OCI-LY1 (cell line): ENCODE measurements at regions not wholly inside any gene's neighbourhood (a gene's known extent, or its start where the extent isn't known, plus 50 kb on each side); places are given as distances from the start of the nearest gene placed in this dataset.

Experiments used
- H2AFZ ChIP-seq: fragments of 200-600 bp; sonication (generic), shearing (Covaris generic); 2 replicates; pipeline ENCODE4 v1.6.0; 2014; ENCODE audit warnings: antibody characterized with exemption, mild to moderate bottlenecking, low read length
- H3F3A ChIP-seq: fragments of 200-600 bp; sonication (generic), shearing (Covaris generic); 2 replicates; pipeline ENCODE4 v1.6.0; 2014; ENCODE audit warnings: mild to moderate bottlenecking, antibody characterized with exemption, low read length, moderate library complexity; ENCODE audit not compliant: insufficient read depth
- H3K27ac ChIP-seq: fragments of 200-600 bp; sonication (generic); 2 replicates; pipeline ENCODE4 v1.5.1; 2014; ENCODE audit warnings: low read length, mixed run types, mild to moderate bottlenecking, low read depth; ENCODE audit not compliant: poor library complexity, severe bottlenecking
- H3K27me3 ChIP-seq: fragments of 200-600 bp; sonication (generic); 2 replicates; pipeline ENCODE4 v1.6.0; 2014; ENCODE audit warnings: antibody characterized with exemption, mild to moderate bottlenecking, low read length, moderate library complexity; ENCODE audit not compliant: insufficient read depth
- H3K36me3 ChIP-seq: fragments of 200-600 bp; sonication (generic); 2 replicates; pipeline ENCODE4 v1.6.1; 2014; ENCODE audit warnings: mild to moderate bottlenecking, antibody characterized with exemption, low read length, moderate library complexity, mixed read lengths; ENCODE audit not compliant: insufficient read depth
- H3K4me1 ChIP-seq: fragments of 200-600 bp; sonication (generic); 2 replicates; pipeline ENCODE4 v1.5.1; 2014; ENCODE audit warnings: mild to moderate bottlenecking, low read length, moderate library complexity; ENCODE audit not compliant: insufficient read depth, severe bottlenecking
- H3K4me2 ChIP-seq: fragments of 200-600 bp; sonication (generic), shearing (Covaris generic); 2 replicates; pipeline ENCODE4 v1.6.1; 2014; ENCODE audit warnings: low read length
- H3K4me3 ChIP-seq: fragments of 200-600 bp; sonication (generic); 2 replicates; pipeline ENCODE4 v1.5.1; 2014; ENCODE audit warnings: low read length, low read depth, mild to moderate bottlenecking, mixed read lengths; ENCODE audit not compliant: poor library complexity, severe bottlenecking
- H3K79me2 ChIP-seq: fragments of 200-600 bp; shearing (Covaris generic); 2 replicates; pipeline ENCODE4 v1.6.1; 2016; ENCODE audit warnings: mixed run types, low read length, mixed read lengths; ENCODE audit not compliant: insufficient read depth
- H3K9ac ChIP-seq: fragments of 200-600 bp; sonication (generic), shearing (Covaris generic); 2 replicates; pipeline ENCODE4 v1.6.1; 2014; ENCODE audit warnings: mild to moderate bottlenecking, low read length, mixed read lengths
- H3K9me2 ChIP-seq: fragments of 200-600 bp; sonication (generic), shearing (Covaris generic); 2 replicates; pipeline ENCODE4 v1.6.1; 2014; ENCODE audit warnings: low read depth, mild to moderate bottlenecking, low read length, mixed read lengths
- H3K9me3 ChIP-seq: fragments of 200-600 bp; shearing (Covaris generic); 2 replicates; pipeline ENCODE4 v1.6.1; 2014; ENCODE audit warnings: low read length, mixed read lengths
- H4K20me1 ChIP-seq: fragments of 200-600 bp; sonication (generic), shearing (Covaris generic); 2 replicates; pipeline ENCODE4 v1.6.0; 2016; ENCODE audit warnings: mild to moderate bottlenecking, low read length; ENCODE audit not compliant: insufficient read depth
- CTCF ChIP-seq: fragments of 200-600 bp; sonication (generic), shearing (Covaris generic); IDR thresholded peaks from 2 replicates; pipeline ENCODE4 v1.5.1; 2017; ENCODE audit warnings: mild to moderate bottlenecking, antibody characterized with exemption, low read length, moderate library complexity, mixed read lengths
- EZH2 ChIP-seq: fragments of 200-600 bp; sonication (generic), shearing (Covaris generic); IDR thresholded peaks from 2 replicates; pipeline ENCODE4 v1.8.0; 2017; ENCODE audit warnings: borderline replicate concordance, mixed run types, mild to moderate bottlenecking, antibody characterized with exemption, low read length, moderate library complexity, mixed read lengths

- Histone ChIP-seq H3K9me2 (no peaks in the 10 kb centered on the region), H3K36me3 (no peaks in the 10 kb centered on the region), H3K4me1 (no peaks in the 10 kb centered on the region), H3K27me3 (peaks cover 3% of the 10 kb centered on the region; the same call in 1 of the 2 replicates), H2AFZ (no peak overlapping the region), H3K9me3 (no peaks in the 10 kb centered on the region), H3F3A (no peaks in the 10 kb centered on the region), H3K27ac (no peak overlapping the region), H3K4me2 (no peak overlapping the region), H3K4me3 (no peak overlapping the region), H3K79me2 (no peaks in the 10 kb centered on the region), H4K20me1 (no peaks in the 10 kb centered on the region), H3K9ac (no peak overlapping the region)
- no peak for TF ChIP-seq EZH2
- no peak for TF ChIP-seq CTCF
These were observed 58.6 kb upstream of the KLHL29 start for GRCh38 chr2:23326330-23326729.

- Histone ChIP-seq H2AFZ (no peak overlapping the region), H3K27me3 (peaks cover 5% of the 10 kb centered on the region; the same call in 1 of the 2 replicates), H3F3A (no peaks in the 10 kb centered on the region), H3K4me2 (no peak overlapping the region), H3K4me1 (no peaks in the 10 kb centered on the region), H3K9me2 (no peaks in the 10 kb centered on the region), H3K9ac (no peak overlapping the region), H3K79me2 (no peaks in the 10 kb centered on the region), H3K9me3 (no peaks in the 10 kb centered on the region), H3K4me3 (no peak overlapping the region), H4K20me1 (no peaks in the 10 kb centered on the region), H3K36me3 (no peaks in the 10 kb centered on the region), H3K27ac (no peak overlapping the region)
- no peak for TF ChIP-seq CTCF
- no peak for TF ChIP-seq EZH2
These were observed 57.6 kb upstream of the KLHL29 start for GRCh38 chr2:23327416-23327815.

- Histone ChIP-seq H2AFZ (no peak overlapping the region), H3K79me2 (no peaks in the 10 kb centered on the region), H3K9ac (no peak overlapping the region), H3K9me2 (no peaks in the 10 kb centered on the region), H3K4me3 (no peak overlapping the region), H3K4me1 (no peaks in the 10 kb centered on the region), H3K27me3 (peaks cover 3% of the 10 kb centered on the region; the same call in 1 of the 2 replicates), H3K27ac (no peak overlapping the region), H4K20me1 (no peaks in the 10 kb centered on the region), H3K9me3 (no peaks in the 10 kb centered on the region), H3K36me3 (no peaks in the 10 kb centered on the region), H3F3A (no peaks in the 10 kb centered on the region), H3K4me2 (no peak overlapping the region)
- no peak for TF ChIP-seq CTCF
- TF ChIP-seq EZH2, result no peak
These were observed 57.1 kb upstream of the KLHL29 start for GRCh38 chr2:23327887-23328286.
